GM06990 (cell line): ENCODE measurements at regions not wholly inside any gene's neighbourhood (a gene's known extent, or its start where the extent isn't known, plus 50 kb on each side); places are given as distances from the start of the nearest gene placed in this dataset.

ENCODE experiments used
- DNase-seq: peaks from one replicate; pipeline ENCODE4 v3.0.0-alpha.2; 2011; ENCODE audit not compliant: insufficient read length; ENCODE audit errors: extremely low read depth
- H3K27me3 ChIP-seq: replicated peaks from 2 replicates; pipeline ENCODE4 v1.6.0; 2011; ENCODE audit warnings: low read length; ENCODE audit not compliant: control insufficient read depth, insufficient read depth
- H3K36me3 ChIP-seq: 2 replicates; pipeline ENCODE4 v1.5.1; 2011; ENCODE audit warnings: low read length; ENCODE audit not compliant: control insufficient read depth, insufficient read depth
- H3K4me3 ChIP-seq: replicated peaks from 2 replicates; pipeline ENCODE4 v1.5.1; 2011; ENCODE audit warnings: low read depth, mild to moderate bottlenecking, control low read depth, low read length
- TF ChIP-seq, protein P1 (sequence below): IDR thresholded peaks from 2 replicates; pipeline ENCODE4 v1.5.1; 2011; ENCODE audit warnings: low read length, control low read depth, mild to moderate bottlenecking, inconsistent platforms; ENCODE audit not compliant: insufficient read depth, poor library complexity, severe bottlenecking

DNA sequence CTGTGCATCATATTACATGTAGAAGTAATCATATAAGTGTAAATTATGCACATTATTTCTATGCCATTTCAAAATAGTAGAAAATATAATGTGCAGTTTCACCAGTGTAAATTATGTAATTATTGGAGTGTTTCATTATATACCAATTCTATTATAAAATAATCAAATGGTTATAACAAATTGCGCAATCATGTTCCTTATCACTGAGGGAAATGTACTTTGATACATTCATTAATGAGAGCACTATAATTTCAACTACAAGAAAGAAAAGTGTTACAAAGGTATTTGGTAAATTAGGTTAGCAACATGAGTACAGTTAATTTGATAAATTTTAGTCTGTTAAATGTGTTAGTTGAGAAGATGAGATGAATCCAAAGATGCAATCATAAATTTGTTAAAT lies 421.5 kb upstream of the CDH10 start:
- no peaks in the 10 kb centered on the region for H3K27me3 ChIP-seq
- H3K36me3 ChIP-seq: no peaks in the 10 kb centered on the region
- H3K4me3 ChIP-seq: no peak overlapping the region
- no peak for DNase-seq
- TF ChIP-seq, protein P1, sequence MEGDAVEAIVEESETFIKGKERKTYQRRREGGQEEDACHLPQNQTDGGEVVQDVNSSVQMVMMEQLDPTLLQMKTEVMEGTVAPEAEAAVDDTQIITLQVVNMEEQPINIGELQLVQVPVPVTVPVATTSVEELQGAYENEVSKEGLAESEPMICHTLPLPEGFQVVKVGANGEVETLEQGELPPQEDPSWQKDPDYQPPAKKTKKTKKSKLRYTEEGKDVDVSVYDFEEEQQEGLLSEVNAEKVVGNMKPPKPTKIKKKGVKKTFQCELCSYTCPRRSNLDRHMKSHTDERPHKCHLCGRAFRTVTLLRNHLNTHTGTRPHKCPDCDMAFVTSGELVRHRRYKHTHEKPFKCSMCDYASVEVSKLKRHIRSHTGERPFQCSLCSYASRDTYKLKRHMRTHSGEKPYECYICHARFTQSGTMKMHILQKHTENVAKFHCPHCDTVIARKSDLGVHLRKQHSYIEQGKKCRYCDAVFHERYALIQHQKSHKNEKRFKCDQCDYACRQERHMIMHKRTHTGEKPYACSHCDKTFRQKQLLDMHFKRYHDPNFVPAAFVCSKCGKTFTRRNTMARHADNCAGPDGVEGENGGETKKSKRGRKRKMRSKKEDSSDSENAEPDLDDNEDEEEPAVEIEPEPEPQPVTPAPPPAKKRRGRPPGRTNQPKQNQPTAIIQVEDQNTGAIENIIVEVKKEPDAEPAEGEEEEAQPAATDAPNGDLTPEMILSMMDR: no peak

DNA sequence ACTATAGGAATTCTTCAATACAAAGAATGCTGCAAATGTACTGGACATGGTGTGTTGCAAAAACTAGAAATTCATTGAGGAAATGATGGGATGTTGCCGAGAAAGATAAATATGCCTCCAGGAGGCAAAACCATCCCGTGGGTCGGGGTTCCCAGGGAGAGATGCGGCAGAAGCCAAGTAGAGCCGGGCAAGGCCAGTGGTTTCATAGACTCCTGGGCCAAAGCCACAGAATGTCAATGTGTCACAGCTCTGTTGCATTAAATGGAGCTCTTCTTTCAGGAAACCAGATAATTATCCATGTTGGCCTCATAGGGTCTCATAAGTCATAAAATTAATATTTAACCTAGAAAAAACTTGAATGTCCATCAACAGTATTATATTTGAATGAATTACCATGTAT lies 419.5 kb upstream of the CDH10 start:
- no peak for DNase-seq
- Histone ChIP-seq H3K36me3 (no peaks in the 10 kb centered on the region), H3K27me3 (no peaks in the 10 kb centered on the region), H3K4me3 (no peak overlapping the region)
- TF ChIP-seq, protein P1: no peak

DNA sequence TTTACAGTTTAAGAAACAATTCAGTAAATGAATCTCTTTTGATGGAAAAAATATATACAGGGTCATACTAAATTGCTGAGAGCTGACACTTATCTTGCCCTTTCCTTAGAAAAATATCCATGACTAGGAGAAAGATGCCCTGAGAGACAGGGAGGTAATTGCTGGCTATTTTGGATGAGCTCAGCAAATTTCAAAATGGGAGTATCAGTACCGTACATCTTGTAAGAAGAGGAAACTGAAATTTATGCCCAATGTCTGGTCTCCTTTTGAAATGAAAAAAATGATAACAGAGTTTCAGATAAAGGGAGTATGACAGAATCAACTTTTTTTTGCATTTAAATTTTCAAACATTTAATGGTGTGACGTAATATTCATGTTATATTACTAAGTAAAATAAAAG lies 415.8 kb upstream of the CDH10 start:
- no peak overlapping the region for H3K4me3 ChIP-seq
- TF ChIP-seq, protein P1: no peak
- no peaks in the 10 kb centered on the region for H3K36me3 ChIP-seq
- H3K27me3 ChIP-seq: no peaks in the 10 kb centered on the region
- no peak for DNase-seq

DNA sequence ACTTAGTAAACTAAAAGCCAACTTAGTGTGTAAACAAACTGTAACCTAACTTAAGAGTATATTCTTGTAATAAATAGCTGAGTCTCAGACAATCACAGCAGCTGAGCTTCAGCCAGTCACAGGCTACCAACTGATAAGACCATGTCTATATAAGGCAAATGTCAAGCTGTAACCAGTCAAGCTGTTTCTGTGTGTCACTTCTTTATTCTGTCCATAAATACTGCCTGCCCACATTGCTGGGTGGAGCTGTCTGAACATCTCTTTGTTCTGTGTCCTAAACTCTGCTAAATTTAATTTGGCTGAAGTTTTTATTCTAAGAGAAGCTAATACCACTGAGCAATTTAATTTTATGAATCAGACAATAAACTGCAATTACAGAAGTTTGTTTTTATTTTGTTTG lies 412.1 kb upstream of the CDH10 start:
- Histone ChIP-seq H3K36me3 (no peaks in the 10 kb centered on the region), H3K4me3 (no peak overlapping the region), H3K27me3 (no peaks in the 10 kb centered on the region)
- TF ChIP-seq, protein P1: no peak
- no peak for DNase-seq

DNA sequence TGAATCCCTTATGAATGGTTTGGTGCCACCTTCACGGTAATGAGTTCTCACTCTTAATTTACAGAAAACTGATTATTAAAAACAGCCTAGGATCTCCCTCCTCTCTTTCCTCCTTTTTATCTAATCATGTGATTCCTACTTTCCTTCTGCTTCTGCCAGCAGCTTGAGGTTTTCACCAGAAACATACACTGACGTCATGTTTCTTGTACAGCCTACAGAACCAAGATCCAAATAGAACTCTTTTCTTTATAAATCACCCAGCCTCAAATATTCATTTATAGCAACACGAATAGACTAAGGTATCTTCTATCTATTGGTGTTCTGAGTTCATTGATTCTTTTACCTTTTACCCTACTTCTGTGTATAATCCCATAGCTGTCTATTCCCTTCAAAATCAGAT lies 388.9 kb upstream of the CDH10 start:
- TF ChIP-seq, protein P1: no peak
- Histone ChIP-seq H3K4me3 (no peak overlapping the region), H3K36me3 (no peaks in the 10 kb centered on the region), H3K27me3 (no peaks in the 10 kb centered on the region)
- no peak for DNase-seq

DNA sequence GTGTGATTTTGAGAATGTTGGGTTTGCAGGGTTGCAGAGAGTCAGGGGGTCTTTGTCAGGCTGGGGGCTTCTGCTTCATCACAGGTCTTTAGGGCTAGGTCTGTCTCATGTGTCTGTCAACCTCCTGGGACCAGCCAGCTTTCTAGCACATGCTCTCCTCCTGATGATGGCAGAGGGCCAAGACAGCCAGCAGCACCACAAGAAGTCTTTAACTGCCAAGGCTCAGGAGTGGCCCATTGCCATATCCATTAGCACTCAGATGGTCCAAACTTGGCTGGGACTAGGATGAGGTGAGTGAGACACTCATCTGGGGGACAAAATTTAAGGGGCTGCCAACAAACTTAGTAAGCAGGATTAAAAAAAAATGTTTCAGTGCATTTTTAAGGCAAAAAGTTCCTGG lies 384.2 kb upstream of the CDH10 start:
- DNase-seq: no peak
- TF ChIP-seq, protein P1: no peak
- Histone ChIP-seq H3K27me3 (no peaks in the 10 kb centered on the region), H3K4me3 (no peak overlapping the region), H3K36me3 (no peaks in the 10 kb centered on the region)
